Caco-2 (cell line): ENCODE measurements at regions not wholly inside any gene's neighbourhood (a gene's known extent, or its start where the extent isn't known, plus 50 kb on each side); places are given as distances from the start of the nearest gene placed in this dataset.

Experiments
- BruUV-seq: library from RNA; stranded (reverse); fragments of 400-500 nt; replicated peaks from 2 replicates; lab custom pipeline; 2021; lab: Mats Ljungman, UMichigan
- CTCF ChIA-PET: fragments of 300-600 bp; sonication (Branson Sonifier 250); formaldehyde crosslinking; loops from one replicate; lab custom pipeline; 2022; ENCODE audit warnings: antibody characterized with exemption; lab: Charles Lee
- POLR2A ChIA-PET: fragments of 300-600 bp; sonication (Branson Sonifier 250); formaldehyde crosslinking; loops from one replicate; lab custom pipeline; 2022; ENCODE audit warnings: antibody characterized with exemption; lab: Charles Lee
- DNase-seq, 2 experiments: peaks; one replicate each; pipeline versions ENCODE4 v3.0.0 to v3.0.0-alpha.2; 2020 to 2022
- H3K27me3 ChIP-seq: replicated peaks from 2 replicates; pipeline ENCODE4 v1.6.0; 2011; ENCODE audit warnings: low read length; ENCODE audit not compliant: control insufficient read depth, insufficient read depth
- H3K36me3 ChIP-seq: 2 replicates; pipeline ENCODE4 v1.5.1; 2011; ENCODE audit warnings: low read length; ENCODE audit not compliant: control insufficient read depth, insufficient read depth
- H3K4me1 ChIP-seq: fragments of 250-450 bp; sonication (Bioruptor Pico); 2 replicates; pipeline ENCODE4 v1.5.1; 2020; ENCODE audit warnings: mild to moderate bottlenecking
- H3K4me3 ChIP-seq: 2 replicates; pipeline ENCODE4 v1.5.1; 2011; ENCODE audit warnings: low read depth, mild to moderate bottlenecking, control low read depth, low read length
- H3K9me3 ChIP-seq: fragments of 250-450 bp; sonication (Bioruptor Pico); 2 replicates; pipeline ENCODE4 v1.5.1; 2020; ENCODE audit warnings: mild to moderate bottlenecking, moderate library complexity
- H3K27ac Mint-ChIP-seq: one replicate; pipeline ENCODE4 v1.8.0; 2022; ENCODE audit warnings: mixed read lengths; ENCODE audit not compliant: unreplicated experiment
- H3K27me3 Mint-ChIP-seq: one replicate; pipeline ENCODE4 v1.8.0; 2022; ENCODE audit warnings: mixed read lengths; ENCODE audit not compliant: insufficient read depth, unreplicated experiment
- H3K36me3 Mint-ChIP-seq: one replicate; pipeline ENCODE4 v1.8.0; 2022; ENCODE audit warnings: mild to moderate bottlenecking, mixed read lengths; ENCODE audit not compliant: insufficient read depth, unreplicated experiment
- H3K4me1 Mint-ChIP-seq: one replicate; pipeline ENCODE4 v1.8.0; 2022; ENCODE audit warnings: low read depth, mixed read lengths; ENCODE audit not compliant: unreplicated experiment
- H3K4me3 Mint-ChIP-seq: one replicate; pipeline ENCODE4 v1.8.0; 2022; ENCODE audit warnings: mild to moderate bottlenecking, moderate library complexity, mixed read lengths; ENCODE audit not compliant: unreplicated experiment
- H3K9me3 Mint-ChIP-seq: one replicate; pipeline ENCODE4 v1.8.0; 2022; ENCODE audit warnings: mixed read lengths; ENCODE audit not compliant: unreplicated experiment
- intact Hi-C: fragments of 100-400 bp; cut with micrococcal nuclease; formaldehyde crosslinking; loops from one replicate; pipeline ENCODE4 v1.10.0; 2022; ENCODE audit not compliant: unreplicated experiment
- TF ChIP-seq, protein P1 (sequence below), 2 experiments: fragments of 200-600 bp in 1 of 2; IDR thresholded peaks; 1 replicate in 1 of 2; 2 replicates in 1 of 2; pipeline versions ENCODE4 v1.5.1 to v1.8.0; 2011 to 2022; ENCODE audit warnings: antibody characterized with exemption in 1 of 2, control low read depth in 1 of 2, inconsistent platforms in 1 of 2, low read depth in 1 of 2, low read length in 1 of 2, mild to moderate bottlenecking in 1 of 2, moderate library complexity in 1 of 2; ENCODE audit not compliant: insufficient read depth in 1 of 2, severe bottlenecking in 1 of 2, unreplicated experiment in 1 of 2

DNA sequence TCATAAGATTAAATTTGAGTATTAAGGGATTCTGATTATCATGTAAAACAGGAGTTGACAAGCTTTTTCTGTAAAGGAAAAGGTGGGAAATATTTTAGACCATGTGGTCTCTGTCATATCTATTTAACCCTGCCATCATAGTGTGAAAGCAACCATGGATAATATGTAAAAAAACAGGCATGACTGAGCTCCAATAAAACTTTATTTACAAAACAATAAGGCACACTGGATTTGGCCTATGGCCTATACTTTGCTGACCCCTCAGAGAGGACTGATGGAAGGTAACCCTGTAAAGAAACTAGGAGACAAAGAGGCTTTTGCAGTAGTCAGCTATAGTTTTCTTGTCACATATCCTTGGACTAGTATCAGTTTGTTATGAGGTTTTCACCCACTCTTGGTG lies 130.5 kb upstream of the CDK13 start:
- POLR2A ChIA-PET, result no interaction called here
- Mint-ChIP-seq H3K27ac (no peak overlapping the region), H3K27me3 (peaks cover 21% of the 10 kb centered on the region)

DNA sequence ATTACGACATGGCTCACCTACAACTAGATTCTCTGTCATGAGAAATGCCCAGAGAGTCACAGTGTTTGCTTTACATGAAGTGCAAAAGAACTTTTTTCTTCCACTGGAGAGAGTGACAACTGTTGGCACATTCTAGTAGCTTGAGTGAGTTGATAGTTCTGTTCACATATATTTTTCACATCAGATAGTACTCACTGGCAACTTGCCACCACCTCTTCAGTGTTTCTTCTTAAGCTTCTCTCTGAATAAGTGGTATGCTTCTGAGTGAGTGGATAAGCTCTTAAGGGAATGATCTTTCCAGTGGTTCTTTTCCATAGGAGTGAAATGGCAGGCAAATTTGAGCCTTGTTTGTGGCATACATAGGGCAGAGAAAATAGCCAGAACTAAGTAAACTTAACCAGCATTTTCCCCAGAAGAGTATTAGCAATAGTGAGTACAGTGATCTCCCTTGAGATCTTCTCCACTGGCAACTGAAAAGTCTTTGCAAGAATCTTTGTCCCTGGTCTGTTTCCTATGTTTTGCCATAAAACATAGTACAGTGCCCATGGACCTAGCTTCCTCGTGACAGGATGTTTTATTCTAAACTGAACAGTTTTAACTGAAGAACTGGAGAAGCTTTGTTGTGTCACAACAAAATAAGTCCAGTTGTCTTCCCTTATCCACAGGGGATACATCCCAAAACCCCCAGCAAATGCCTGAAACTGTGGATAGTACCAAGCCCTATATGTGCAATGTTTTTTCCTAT lies 125.4 kb upstream of the CDK13 start:
- TF ChIP-seq, protein P1, sequence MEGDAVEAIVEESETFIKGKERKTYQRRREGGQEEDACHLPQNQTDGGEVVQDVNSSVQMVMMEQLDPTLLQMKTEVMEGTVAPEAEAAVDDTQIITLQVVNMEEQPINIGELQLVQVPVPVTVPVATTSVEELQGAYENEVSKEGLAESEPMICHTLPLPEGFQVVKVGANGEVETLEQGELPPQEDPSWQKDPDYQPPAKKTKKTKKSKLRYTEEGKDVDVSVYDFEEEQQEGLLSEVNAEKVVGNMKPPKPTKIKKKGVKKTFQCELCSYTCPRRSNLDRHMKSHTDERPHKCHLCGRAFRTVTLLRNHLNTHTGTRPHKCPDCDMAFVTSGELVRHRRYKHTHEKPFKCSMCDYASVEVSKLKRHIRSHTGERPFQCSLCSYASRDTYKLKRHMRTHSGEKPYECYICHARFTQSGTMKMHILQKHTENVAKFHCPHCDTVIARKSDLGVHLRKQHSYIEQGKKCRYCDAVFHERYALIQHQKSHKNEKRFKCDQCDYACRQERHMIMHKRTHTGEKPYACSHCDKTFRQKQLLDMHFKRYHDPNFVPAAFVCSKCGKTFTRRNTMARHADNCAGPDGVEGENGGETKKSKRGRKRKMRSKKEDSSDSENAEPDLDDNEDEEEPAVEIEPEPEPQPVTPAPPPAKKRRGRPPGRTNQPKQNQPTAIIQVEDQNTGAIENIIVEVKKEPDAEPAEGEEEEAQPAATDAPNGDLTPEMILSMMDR (IDR thresholded peaks at IDR 0.05; ENCODE audit: insufficient read depth in 1 of 2, low read depth in 1 of 2, low read length in 1 of 2, severe bottlenecking in 1 of 2, unreplicated experiment in 1 of 2), result no peak
- no peak overlapping the region for H3K4me3 ChIP-seq
- intact Hi-C loops, result no loop called here
- DNase-seq, result no peak
- POLR2A ChIA-PET, result no interaction called here
- H3K9me3 ChIP-seq, result no peaks in the 10 kb centered on the region
- H3K27me3 ChIP-seq, result no peaks in the 10 kb centered on the region
- CTCF ChIA-PET, result no interaction called here
- BruUV-seq, result no TSS peak
- H3K27me3 Mint-ChIP-seq, result peaks cover 14% of the 10 kb centered on the region
- no peak overlapping the region for H3K27ac Mint-ChIP-seq
- no peaks in the 10 kb centered on the region for H3K36me3 ChIP-seq
- H3K9me3 Mint-ChIP-seq, result no peaks in the 10 kb centered on the region
- no peaks in the 10 kb centered on the region for H3K4me1 ChIP-seq
- H3K4me3 Mint-ChIP-seq, result no peak overlapping the region
- H3K36me3 Mint-ChIP-seq, result no peaks in the 10 kb centered on the region
- H3K4me1 Mint-ChIP-seq, result no peaks in the 10 kb centered on the region

More for the DNA sequence above, 130.5 kb upstream of the CDK13 start:
- H3K36me3 ChIP-seq, result no peaks in the 10 kb centered on the region
- Mint-ChIP-seq H3K36me3 (no peaks in the 10 kb centered on the region), H3K9me3 (no peaks in the 10 kb centered on the region), H3K4me1 (no peaks in the 10 kb centered on the region), H3K4me3 (no peak overlapping the region)
- CTCF ChIA-PET, result no interaction called here
- intact Hi-C loops, result no loop called here
- DNase-seq, result no peak
- H3K4me1 ChIP-seq, result no peaks in the 10 kb centered on the region
- no TSS peak for BruUV-seq
- no peak overlapping the region for H3K4me3 ChIP-seq
- no peaks in the 10 kb centered on the region; the same call in 1 of the 2 replicates for H3K27me3 ChIP-seq
- TF ChIP-seq, protein P1 (IDR thresholded peaks at IDR 0.05; ENCODE audit: insufficient read depth in 1 of 2, low read depth in 1 of 2, low read length in 1 of 2, severe bottlenecking in 1 of 2, unreplicated experiment in 1 of 2), result no peak
- no peaks in the 10 kb centered on the region for H3K9me3 ChIP-seq

DNA sequence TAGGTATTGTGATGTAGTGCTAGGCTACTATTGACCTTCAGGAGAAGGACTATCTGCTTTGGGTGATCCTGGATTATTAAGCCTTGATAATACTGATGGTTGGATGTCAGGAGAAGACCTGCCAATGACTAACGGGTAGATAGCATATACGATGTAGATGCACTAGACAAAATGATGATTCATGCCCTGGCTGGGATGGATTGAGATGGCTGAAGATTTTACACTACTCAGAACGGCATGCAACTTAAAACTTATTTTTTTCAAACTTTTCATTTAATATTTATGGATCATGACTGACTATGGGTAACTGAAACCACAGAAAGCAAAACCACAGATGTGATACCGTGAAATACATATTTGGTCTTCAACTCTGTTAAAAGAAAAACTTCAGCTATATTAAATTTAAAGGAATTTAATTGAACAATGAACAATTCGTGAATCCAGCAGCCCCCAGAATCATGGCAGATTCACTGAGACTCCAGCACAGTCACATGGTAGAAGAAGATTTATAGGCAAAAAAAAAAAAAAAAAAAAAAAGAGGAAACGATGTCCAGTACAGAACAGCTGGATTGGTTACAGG lies 124.6 kb upstream of the CDK13 start:
- CTCF ChIA-PET, result no interaction called here
- no peaks in the 10 kb centered on the region for H3K9me3 ChIP-seq
- no peaks in the 10 kb centered on the region for H3K4me1 Mint-ChIP-seq
- H3K4me3 Mint-ChIP-seq, result no peak overlapping the region
- BruUV-seq, result no TSS peak
- H3K27ac Mint-ChIP-seq, result no peak overlapping the region
- H3K4me1 ChIP-seq, result no peaks in the 10 kb centered on the region
- POLR2A ChIA-PET, result no interaction called here
- H3K36me3 Mint-ChIP-seq, result no peaks in the 10 kb centered on the region
- H3K9me3 Mint-ChIP-seq, result no peaks in the 10 kb centered on the region
- no peak for DNase-seq
- intact Hi-C loops, result no loop called here
- TF ChIP-seq, protein P1 (IDR thresholded peaks at IDR 0.05; ENCODE audit: insufficient read depth in 1 of 2, low read depth in 1 of 2, low read length in 1 of 2, severe bottlenecking in 1 of 2, unreplicated experiment in 1 of 2), result no peak
- H3K4me3 ChIP-seq, result no peak overlapping the region
- no peaks in the 10 kb centered on the region for H3K36me3 ChIP-seq
- peaks cover 11% of the 10 kb centered on the region for H3K27me3 Mint-ChIP-seq
- no peaks in the 10 kb centered on the region for H3K27me3 ChIP-seq
